ENCODE measurements at regions not wholly inside any gene's neighbourhood (a gene's known extent, or its start where the extent isn't known, plus 50 kb on each side); places are given as distances from the start of the nearest gene placed in this dataset.

GRCh38 chrX:142742581-142742980 is 283.1 kb upstream of the SPANXN4 start:
- DNase-seq (ENCODE audit: low read depth) = no peak
- no peak for TF ChIP-seq CTCF (IDR thresholded peaks at IDR 0.05; ENCODE audit: insufficient read depth, low read depth, low read length, missing control alignments)
- no peak overlapping the region for H3K4me3 ChIP-seq (ENCODE audit: low read length)

- H3K4me3 ChIP-seq (ENCODE audit: low read length) = no peak overlapping the region
- DNase-seq (ENCODE audit: low read depth) = no peak
- TF ChIP-seq CTCF (IDR thresholded peaks at IDR 0.05; ENCODE audit: insufficient read depth, low read depth, low read length, missing control alignments) = no peak
These were observed 292.4 kb upstream of the SPANXN4 start for GRCh38 chrX:142733327-142733726.

GRCh38 chrX:142711796-142712290 is 313.9 kb upstream of the SPANXN4 start:
- no peak overlapping the region for H3K4me3 ChIP-seq (ENCODE audit: low read length)
- DNase-seq (ENCODE audit: low read depth) = no peak
- no peak for TF ChIP-seq CTCF (IDR thresholded peaks at IDR 0.05; ENCODE audit: insufficient read depth, low read depth, low read length, missing control alignments)

- no peak overlapping the region for H3K4me3 ChIP-seq (ENCODE audit: low read length)
- no peak for DNase-seq (ENCODE audit: low read depth)
- no peak for TF ChIP-seq CTCF (IDR thresholded peaks at IDR 0.05; ENCODE audit: insufficient read depth, low read depth, low read length, missing control alignments)
These were observed 323.0 kb upstream of the SPANXN4 start for GRCh38 chrX:142702749-142703148.

GRCh38 chrX:142688256-142688655 is 337.5 kb upstream of the SPANXN4 start:
- DNase-seq (ENCODE audit: low read depth) = no peak
- no peak overlapping the region for H3K4me3 ChIP-seq (ENCODE audit: low read length)
- TF ChIP-seq CTCF (IDR thresholded peaks at IDR 0.05; ENCODE audit: insufficient read depth, low read depth, low read length, missing control alignments) = no peak

- no peak for TF ChIP-seq CTCF (IDR thresholded peaks at IDR 0.05; ENCODE audit: insufficient read depth, low read depth, low read length, missing control alignments)
- DNase-seq (ENCODE audit: low read depth) = no peak
- H3K4me3 ChIP-seq (ENCODE audit: low read length) = no peak overlapping the region
These were observed 339.0 kb upstream of the SPANXN4 start for GRCh38 chrX:142686653-142687283.

GRCh38 chrX:142686206-142686605 is 339.5 kb upstream of the SPANXN4 start:
- TF ChIP-seq CTCF (IDR thresholded peaks at IDR 0.05; ENCODE audit: insufficient read depth, low read depth, low read length, missing control alignments) = no peak
- DNase-seq (ENCODE audit: low read depth) = no peak

More at GRCh38 chrX:142686206-142686605, 339.5 kb upstream of the SPANXN4 start:
- no peak overlapping the region for H3K4me3 ChIP-seq (ENCODE audit: low read length)
